Mucosa of descending colon (tissue), 3 donors: ENCODE measurements at regions not wholly inside any gene's neighbourhood (a gene's known extent, or its start where the extent isn't known, plus 50 kb on each side); places are given as distances from the start of the nearest gene placed in this dataset.

Source experiments
- ATAC-seq: fragments of 200-7000 bp; cut with Tn5 transposase; one replicate; pipeline ENCODE4 v1.9.1; 2020; ENCODE audit warnings: mild to moderate bottlenecking, moderate library complexity
- DNase-seq, 3 donors: peaks; one replicate each; pipeline ENCODE4 v3.0.0-alpha.2; 2020
- H3K36me3 ChIP-seq: fragments of 200-600 bp; one replicate; pipeline ENCODE4 v1.8.0; 2021; ENCODE audit warnings: low read depth, mild to moderate bottlenecking
- H3K4me1 ChIP-seq: fragments of 200-600 bp; one replicate; pipeline ENCODE4 v1.8.0; 2021; ENCODE audit warnings: low read depth, mild to moderate bottlenecking
- H3K4me3 ChIP-seq: fragments of 200-600 bp; one replicate; pipeline ENCODE4 v1.8.0; 2021; ENCODE audit warnings: mild to moderate bottlenecking
- H3K9me3 ChIP-seq: fragments of 200-600 bp; one replicate; pipeline ENCODE4 v1.8.0; 2021; ENCODE audit warnings: mild to moderate bottlenecking
- intact Hi-C, 2 donors: fragments of 100-400 bp; cut with DNase I in 1 of 2; cut with micrococcal nuclease in 1 of 2; formaldehyde crosslinking; loops; one replicate each; pipeline versions ENCODE4 v1.11.0 to v1.11.1; 2022; cut with DNase I, micrococcal nuclease
- TF ChIP-seq, protein P1 (sequence below): fragments of 200-600 bp; IDR thresholded peaks from one replicate; pipeline ENCODE4 v1.8.0; 2022; ENCODE audit warnings: antibody characterized with exemption, mild to moderate bottlenecking
- donor health status: DM: no; HTN: no; CAD: no; lungs with moderate emphysema.
- donor health status: DM: no; HTN: no; CAD: no.
- donor health status: DM: no; HTN: yes; CAD: no.

DNA sequence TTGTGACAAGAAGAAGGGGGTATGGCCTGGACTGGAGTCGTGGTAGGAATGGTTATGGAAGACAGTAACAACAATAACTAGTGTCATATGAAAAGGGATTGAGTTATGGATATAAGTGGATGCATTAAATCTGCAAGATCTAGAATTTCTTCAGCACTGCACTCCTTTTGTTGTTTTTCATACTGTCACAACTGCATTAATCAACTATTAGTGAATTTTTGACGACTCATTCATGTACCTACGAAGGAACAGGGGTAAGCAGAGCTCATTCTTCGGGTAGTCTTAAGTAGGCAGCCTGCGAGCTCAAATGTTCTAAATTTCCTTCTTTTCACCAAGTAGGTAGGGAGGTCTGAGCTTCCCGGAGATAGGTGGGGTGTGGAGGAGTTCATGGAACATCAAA is 109.7 kb upstream of the UPP2 start:
- ATAC-seq (no peak), DNase-seq (no peak)
- TF ChIP-seq, protein P1, sequence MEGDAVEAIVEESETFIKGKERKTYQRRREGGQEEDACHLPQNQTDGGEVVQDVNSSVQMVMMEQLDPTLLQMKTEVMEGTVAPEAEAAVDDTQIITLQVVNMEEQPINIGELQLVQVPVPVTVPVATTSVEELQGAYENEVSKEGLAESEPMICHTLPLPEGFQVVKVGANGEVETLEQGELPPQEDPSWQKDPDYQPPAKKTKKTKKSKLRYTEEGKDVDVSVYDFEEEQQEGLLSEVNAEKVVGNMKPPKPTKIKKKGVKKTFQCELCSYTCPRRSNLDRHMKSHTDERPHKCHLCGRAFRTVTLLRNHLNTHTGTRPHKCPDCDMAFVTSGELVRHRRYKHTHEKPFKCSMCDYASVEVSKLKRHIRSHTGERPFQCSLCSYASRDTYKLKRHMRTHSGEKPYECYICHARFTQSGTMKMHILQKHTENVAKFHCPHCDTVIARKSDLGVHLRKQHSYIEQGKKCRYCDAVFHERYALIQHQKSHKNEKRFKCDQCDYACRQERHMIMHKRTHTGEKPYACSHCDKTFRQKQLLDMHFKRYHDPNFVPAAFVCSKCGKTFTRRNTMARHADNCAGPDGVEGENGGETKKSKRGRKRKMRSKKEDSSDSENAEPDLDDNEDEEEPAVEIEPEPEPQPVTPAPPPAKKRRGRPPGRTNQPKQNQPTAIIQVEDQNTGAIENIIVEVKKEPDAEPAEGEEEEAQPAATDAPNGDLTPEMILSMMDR, result no peak
- H3K36me3 ChIP-seq, result no peaks in the 10 kb centered on the region
- no peaks in the 10 kb centered on the region for H3K9me3 ChIP-seq
- no peak overlapping the region for H3K4me3 ChIP-seq
- H3K4me1 ChIP-seq, result no peaks in the 10 kb centered on the region
- intact Hi-C loops, result no loop called here

DNA sequence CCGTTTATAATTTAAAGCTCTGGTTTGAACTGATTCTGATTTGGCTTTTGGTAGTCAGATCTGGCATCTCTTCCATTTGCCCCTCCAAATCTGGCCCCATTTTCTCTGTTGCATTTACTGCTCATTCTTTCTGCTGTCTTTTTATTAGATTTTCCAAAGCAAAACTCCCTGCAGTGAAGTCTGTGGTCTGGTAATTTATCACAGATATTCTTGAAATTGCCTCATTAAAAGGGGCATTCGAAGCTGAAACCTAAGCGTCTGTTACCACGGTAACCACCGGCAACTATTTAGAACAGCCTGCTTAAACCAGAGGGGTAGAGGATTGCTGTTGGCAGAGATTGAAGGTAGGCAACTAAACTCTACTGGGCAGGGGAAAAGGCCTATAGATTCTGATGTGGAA is 111.5 kb upstream of the UPP2 start:
- no peaks in the 10 kb centered on the region for H3K9me3 ChIP-seq
- H3K4me3 ChIP-seq, result no peak overlapping the region
- TF ChIP-seq, protein P1, result no peak
- H3K4me1 ChIP-seq, result no peaks in the 10 kb centered on the region
- DNase-seq, result no peak
- intact Hi-C loops, result no loop called here
- H3K36me3 ChIP-seq, result no peaks in the 10 kb centered on the region
- no peak for ATAC-seq

DNA sequence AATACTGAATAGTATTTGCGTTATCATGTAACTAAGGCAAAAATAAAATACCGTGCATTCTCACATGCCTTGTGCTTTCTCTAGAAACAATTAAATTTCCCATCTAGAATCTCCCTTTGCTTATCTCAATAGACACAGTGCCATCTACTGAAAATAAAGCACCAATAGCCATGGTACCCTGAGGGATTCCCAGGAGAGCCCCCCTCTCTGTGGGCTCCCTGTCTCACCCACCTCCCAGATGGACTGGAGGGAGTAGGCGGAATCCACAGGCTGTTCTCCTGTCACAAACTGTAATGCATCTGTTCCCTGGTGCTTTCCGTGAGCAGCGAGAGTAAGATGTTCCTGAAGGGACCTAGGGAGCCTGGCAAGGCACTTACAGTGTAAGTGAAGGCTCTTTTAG is 112.4 kb upstream of the UPP2 start:
- DNase-seq, result no peak
- no peaks in the 10 kb centered on the region for H3K4me1 ChIP-seq

DNA sequence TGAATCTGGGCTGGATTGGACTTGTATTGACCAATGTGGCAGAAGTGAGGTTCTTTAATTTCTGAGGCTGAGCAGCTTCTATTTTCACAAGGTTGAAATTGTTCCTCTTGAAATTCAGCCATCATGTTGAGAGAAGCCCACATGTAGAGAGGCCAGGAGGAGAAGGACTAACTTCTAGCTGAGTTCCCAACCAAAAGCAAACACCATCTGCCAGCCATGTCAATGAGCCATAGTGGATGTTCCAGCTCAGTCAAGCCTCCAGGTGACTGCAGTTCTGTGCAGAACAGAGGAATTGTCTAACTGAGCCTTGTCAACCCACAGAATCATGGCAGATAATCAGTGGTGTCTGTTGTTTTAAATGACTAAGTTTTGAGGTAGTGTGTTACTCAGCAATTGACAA is 110.6 kb upstream of the ACVR1 start:
- no peak overlapping the region for H3K4me3 ChIP-seq
- intact Hi-C loops, result no loop called here
- no peaks in the 10 kb centered on the region for H3K36me3 ChIP-seq
- no peak for DNase-seq
- no peaks in the 10 kb centered on the region for H3K9me3 ChIP-seq
- no peak for ATAC-seq
- no peaks in the 10 kb centered on the region for H3K4me1 ChIP-seq
- TF ChIP-seq, protein P1, result no peak

More for the DNA sequence above, 112.4 kb upstream of the UPP2 start:
- TF ChIP-seq, protein P1, result no peak
- no peaks in the 10 kb centered on the region for H3K36me3 ChIP-seq
- H3K9me3 ChIP-seq, result no peaks in the 10 kb centered on the region
- no peak overlapping the region for H3K4me3 ChIP-seq
- ATAC-seq, result no peak
- intact Hi-C loops, result no loop called here

DNA sequence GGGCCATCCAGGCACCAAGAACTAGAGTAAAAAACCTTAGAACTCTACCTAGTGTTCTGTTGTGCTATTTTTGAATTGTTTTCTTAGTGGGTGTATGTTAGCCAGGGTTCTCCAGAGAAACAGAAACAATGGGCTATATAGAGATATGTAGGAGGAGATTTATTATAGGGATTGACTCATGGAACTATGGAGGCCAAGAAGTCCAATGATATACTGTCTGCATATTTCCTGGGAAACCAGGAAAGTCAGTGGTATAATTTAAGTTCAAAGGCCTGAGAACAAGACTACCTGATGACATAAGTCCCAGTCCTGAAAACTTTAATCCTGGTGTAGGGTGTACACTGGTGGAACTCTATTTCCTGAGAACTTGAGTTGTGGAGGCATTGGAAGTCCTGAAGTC is 108.7 kb upstream of the ACVR1 start:
- Histone ChIP-seq H3K36me3 (no peaks in the 10 kb centered on the region), H3K9me3 (peaks cover 4% of the 10 kb centered on the region), H3K4me3 (no peak overlapping the region), H3K4me1 (no peaks in the 10 kb centered on the region)
- DNase-seq (no peak), ATAC-seq (peak; percentile 88)
- TF ChIP-seq, protein P1, result no peak
- intact Hi-C loops, result no loop called here

DNA sequence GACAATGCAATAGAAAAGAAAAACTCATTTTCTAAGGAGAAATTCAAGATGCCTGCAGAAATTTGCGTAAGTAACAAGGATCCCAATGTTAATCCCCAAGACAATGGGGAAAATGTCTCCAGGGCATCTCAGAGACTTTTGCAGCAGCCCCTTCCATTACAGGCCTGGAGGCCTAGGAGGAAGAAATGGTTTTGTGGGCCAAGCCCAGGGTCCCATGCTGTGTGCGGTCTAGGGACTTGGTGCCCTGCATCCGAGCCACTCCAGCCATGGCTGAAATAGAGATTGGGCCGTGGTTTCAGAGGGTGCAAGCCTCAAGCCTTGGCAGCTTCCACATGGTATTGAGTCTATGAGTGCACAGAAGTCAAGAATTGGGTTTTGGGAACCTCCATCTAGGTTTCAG is 103.9 kb upstream of the ACVR1 start:
- Histone ChIP-seq H3K4me3 (no peak overlapping the region), H3K9me3 (peaks cover 4% of the 10 kb centered on the region), H3K36me3 (no peaks in the 10 kb centered on the region), H3K4me1 (no peaks in the 10 kb centered on the region)
- intact Hi-C loops, result no loop called here
- TF ChIP-seq, protein P1, result no peak
- ATAC-seq (no peak), DNase-seq (no peak)
